ENCODE measurements at regions not wholly inside any gene's neighbourhood (a gene's known extent, or its start where the extent isn't known, plus 50 kb on each side); places are given as distances from the start of the nearest gene placed in this dataset.

DNA sequence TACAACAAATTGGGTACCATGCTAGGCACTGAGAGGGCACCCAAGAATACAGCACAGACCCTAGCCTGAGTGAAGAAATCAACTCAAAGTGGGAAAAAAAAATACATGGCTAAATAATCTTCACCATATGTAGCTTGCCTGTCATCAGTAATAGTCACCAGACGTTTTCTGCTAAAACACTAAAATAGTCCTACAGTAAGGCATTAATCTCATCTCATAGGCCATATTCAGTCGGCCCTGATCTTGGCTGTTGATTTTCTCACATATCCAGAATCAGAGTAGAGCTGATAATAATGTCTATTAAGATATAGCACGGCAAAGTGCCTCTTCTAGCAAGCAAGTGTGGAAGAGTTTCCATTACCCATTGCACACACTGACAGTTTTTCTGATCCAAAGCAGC, 322.1 kb upstream of the SLC30A5 start (continued):
- TF ChIP-seq MBD2 (IDR thresholded peaks at IDR 0.05; ENCODE audit: borderline replicate concordance, low read depth) = no peak
- TF ChIP-seq, protein P1, sequence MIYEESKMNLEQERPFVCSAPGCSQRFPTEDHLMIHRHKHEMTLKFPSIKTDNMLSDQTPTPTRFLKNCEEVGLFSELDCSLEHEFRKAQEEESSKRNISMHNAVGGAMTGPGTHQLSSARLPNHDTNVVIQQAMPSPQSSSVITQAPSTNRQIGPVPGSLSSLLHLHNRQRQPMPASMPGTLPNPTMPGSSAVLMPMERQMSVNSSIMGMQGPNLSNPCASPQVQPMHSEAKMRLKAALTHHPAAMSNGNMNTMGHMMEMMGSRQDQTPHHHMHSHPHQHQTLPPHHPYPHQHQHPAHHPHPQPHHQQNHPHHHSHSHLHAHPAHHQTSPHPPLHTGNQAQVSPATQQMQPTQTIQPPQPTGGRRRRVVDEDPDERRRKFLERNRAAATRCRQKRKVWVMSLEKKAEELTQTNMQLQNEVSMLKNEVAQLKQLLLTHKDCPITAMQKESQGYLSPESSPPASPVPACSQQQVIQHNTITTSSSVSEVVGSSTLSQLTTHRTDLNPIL (CRISPR knock-in tag; IDR thresholded peaks at IDR 0.05) = no peak
- TF ChIP-seq, protein P2, sequence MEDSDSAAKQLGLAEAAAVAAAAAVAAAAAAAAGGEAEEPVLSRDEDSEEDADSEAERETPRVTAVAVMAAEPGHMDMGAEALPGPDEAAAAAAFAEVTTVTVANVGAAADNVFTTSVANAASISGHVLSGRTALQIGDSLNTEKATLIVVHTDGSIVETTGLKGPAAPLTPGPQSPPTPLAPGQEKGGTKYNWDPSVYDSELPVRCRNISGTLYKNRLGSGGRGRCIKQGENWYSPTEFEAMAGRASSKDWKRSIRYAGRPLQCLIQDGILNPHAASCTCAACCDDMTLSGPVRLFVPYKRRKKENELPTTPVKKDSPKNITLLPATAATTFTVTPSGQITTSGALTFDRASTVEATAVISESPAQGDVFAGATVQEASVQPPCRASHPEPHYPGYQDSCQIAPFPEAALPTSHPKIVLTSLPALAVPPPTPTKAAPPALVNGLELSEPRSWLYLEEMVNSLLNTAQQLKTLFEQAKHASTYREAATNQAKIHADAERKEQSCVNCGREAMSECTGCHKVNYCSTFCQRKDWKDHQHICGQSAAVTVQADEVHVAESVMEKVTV (CRISPR knock-in tag; IDR thresholded peaks at IDR 0.05) = no peak
- no peak for TF ChIP-seq ZNF165 (CRISPR knock-in tag; IDR thresholded peaks at IDR 0.05; ENCODE audit: borderline replicate concordance)
- TF ChIP-seq ZNF41 (CRISPR knock-in tag; conservative IDR thresholded peaks at IDR 0.05) = no peak
- no peak for TF ChIP-seq TCF7 (IDR thresholded peaks at IDR 0.05; ENCODE audit: borderline replicate concordance)

DNA sequence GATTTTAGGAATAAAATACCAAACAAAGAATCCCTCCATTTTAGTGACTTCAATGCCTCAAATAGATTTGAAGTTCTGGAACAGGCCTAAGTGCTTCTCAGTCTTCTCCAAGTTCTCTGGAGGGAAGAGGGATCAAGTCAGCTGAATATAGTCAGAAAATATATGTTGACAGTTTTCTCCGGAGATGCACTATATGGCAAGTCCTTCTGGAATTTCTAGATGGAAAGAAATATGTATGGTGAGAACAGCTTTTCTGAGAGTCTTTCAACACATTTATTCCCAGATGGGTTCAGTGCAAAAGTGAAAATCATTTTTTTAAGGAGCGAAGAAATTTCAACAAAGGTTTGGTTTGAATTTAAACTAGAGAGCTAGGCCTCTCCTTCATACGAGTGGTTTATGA, 317.4 kb upstream of the SLC30A5 start:
- H2AFZ ChIP-seq (ENCODE audit: low read depth, low read length) = no peak overlapping the region
- no peaks in the 10 kb centered on the region for H3K9me3 ChIP-seq (replicated peaks; ENCODE audit: control insufficient read depth, insufficient read depth, low read depth, low read length)
- intact Hi-C loops (cut with micrococcal nuclease) (no loop called here), in situ Hi-C loops (cut with MboI) (no loop called here)
- no peak for FAIRE-seq
- H3K36me3 ChIP-seq (ENCODE audit: control insufficient read depth, insufficient read depth, low read length) = no peaks in the 10 kb centered on the region
- H3K79me2 ChIP-seq (ENCODE audit: control insufficient read depth, insufficient read depth, low read length) = no peaks in the 10 kb centered on the region
- ATAC-seq = no peak
- H3K9me1 ChIP-seq (ENCODE audit: control insufficient read depth, insufficient read depth, low read length) = no peaks in the 10 kb centered on the region
- 2% methylated on average over 3 of the region's 3 CpGs for WGBS (ENCODE audit: insufficient coverage, low coverage, missing lambda C conversion rate)
- H3K4me3 ChIP-seq = no peak overlapping the region
- no peaks in the 10 kb centered on the region for H3K4me1 ChIP-seq (replicated peaks in 1 of 2; ENCODE audit: control insufficient read depth in 2 of 2, insufficient read depth in 2 of 2, low read length in 2 of 2)
- ChIA-PET CTCF (ENCODE audit: low intra/inter-chr PET ratio) (no interaction called here), POLR2A (no interaction called here)
- peaks cover 0 to 3% of the 10 kb centered on the region in 2 experiments; a peak in 1 of 5 replicates for H3K27me3 ChIP-seq (ENCODE audit: control insufficient read depth in 2 of 2, insufficient read depth in 2 of 2, low read length in 2 of 2)
- no peaks in the 10 kb centered on the region for H4K20me1 ChIP-seq (replicated peaks; ENCODE audit: control insufficient read depth, insufficient read depth, low read length)
- BruUV-seq (replicated peaks) = no TSS peak
- no peak overlapping the region for H3K4me2 ChIP-seq (ENCODE audit: insufficient read depth, low read length)
- no peak overlapping the region for H3K27ac ChIP-seq (ENCODE audit: extremely low read depth, low read depth, low read length)
- no peak overlapping the region for H3K9ac ChIP-seq (ENCODE audit: insufficient read depth in 1 of 2, low read depth in 2 of 2, low read length in 2 of 2)
- no peak for DNase-seq (ENCODE audit: extremely low read depth in 1 of 4, low spot score in 3 of 4)
- TF ChIP-seq TAF1 (IDR thresholded peaks at IDR 0.05; ENCODE audit: control insufficient read depth, extremely low read depth, insufficient read depth, low read length, severe bottlenecking) = no peak
- no peak for TF ChIP-seq ZNF347 (CRISPR knock-in tag; IDR thresholded peaks at IDR 0.05; ENCODE audit: low read depth)
- TF ChIP-seq, protein P3, sequence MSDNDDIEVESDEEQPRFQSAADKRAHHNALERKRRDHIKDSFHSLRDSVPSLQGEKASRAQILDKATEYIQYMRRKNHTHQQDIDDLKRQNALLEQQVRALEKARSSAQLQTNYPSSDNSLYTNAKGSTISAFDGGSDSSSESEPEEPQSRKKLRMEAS (CRISPR knock-in tag; IDR thresholded peaks at IDR 0.05) = no peak
- no peak for TF ChIP-seq ZBED1 (IDR thresholded peaks at IDR 0.05)
- TF ChIP-seq ZNF282 (CRISPR knock-in tag; IDR thresholded peaks at IDR 0.05) = no peak
- TF ChIP-seq ZBTB8A (IDR thresholded peaks at IDR 0.05; ENCODE audit: partially characterized antibody) = no peak
- no peak for TF ChIP-seq ARHGAP35 (IDR thresholded peaks at IDR 0.05; ENCODE audit: partially characterized antibody)
- TF ChIP-seq, protein P1 (CRISPR knock-in tag; IDR thresholded peaks at IDR 0.05) = no peak

Measured in K562 (cell line).